HEK293 (cell line): ENCODE measurements at regions not wholly inside any gene's neighbourhood (a gene's known extent, or its start where the extent isn't known, plus 50 kb on each side); places are given as distances from the start of the nearest gene placed in this dataset.

Source experiments
- CTCF ChIA-PET: fragments of 350-600 bp; formaldehyde crosslinking; extraction: SDS; loops from one replicate; lab custom pipeline; 2021; ENCODE audit warnings: antibody characterized with exemption; lab: Yijun Ruan, JAX
- POLR2A ChIA-PET: fragments of 300-600 bp; formaldehyde crosslinking; extraction: SDS; loops from one replicate; lab custom pipeline; 2020; ENCODE audit warnings: antibody characterized with exemption, inconsistent platforms; lab: Yijun Ruan, JAX
- H3K27ac ChIP-seq: fragments of 200-500 bp; sonication (Bioruptor generic); 2 replicates; pipeline ENCODE4 v1.5.1; 2014; ENCODE audit warnings: low read depth, low read length, control low read depth, inconsistent platforms; ENCODE audit errors: extremely low read depth
- H3K36me3 ChIP-seq, 2 experiments: fragments of 200-500 bp in 1 of 2; sonication (Bioruptor generic) in 1 of 2; 1 replicate in 1 of 2; 2 replicates in 1 of 2; pipeline ENCODE4 v1.5.1; 2014 to 2017; ENCODE audit warnings: inconsistent platforms in 2 of 2, low read length in 2 of 2; ENCODE audit not compliant: control insufficient read depth in 2 of 2, insufficient read depth in 1 of 2
- H3K4me1 ChIP-seq: fragments of 200-500 bp; sonication (Bioruptor generic); 2 replicates; pipeline ENCODE4 v1.5.1; 2014; ENCODE audit warnings: mild to moderate bottlenecking, low read length, inconsistent platforms; ENCODE audit not compliant: control insufficient read depth, insufficient read depth
- H3K4me3 ChIP-seq: 2 replicates; pipeline ENCODE4 v1.5.1; 2011; ENCODE audit warnings: low read depth, mild to moderate bottlenecking, control low read depth, low read length, moderate library complexity
- H3K9me3 ChIP-seq: fragments of 200-500 bp; sonication (Bioruptor generic); 2 replicates; pipeline ENCODE4 v1.5.1; 2014; ENCODE audit warnings: low read depth, low read length, inconsistent platforms; ENCODE audit not compliant: control insufficient read depth, insufficient read depth
- OVOL3 ChIP-seq: fragments of 450-650 bp; formaldehyde crosslinking; IDR thresholded peaks from 2 replicates; pipeline ENCODE4 v1.5.1; 2016; ENCODE audit warnings: missing biosample characterization, missing genetic modification characterization
- REPIN1 ChIP-seq: fragments of 450-650 bp; formaldehyde crosslinking; IDR thresholded peaks from 2 replicates; pipeline ENCODE4 v1.5.1; 2017; ENCODE audit warnings: missing biosample characterization, missing genetic modification characterization, low read depth
- ZBTB6 ChIP-seq: fragments of 450-650 bp; formaldehyde crosslinking; IDR thresholded peaks from 2 replicates; pipeline ENCODE4 v1.5.1; 2017; ENCODE audit warnings: missing biosample characterization, missing genetic modification characterization
- ZBTB8A ChIP-seq: fragments of 450-650 bp; formaldehyde crosslinking; IDR thresholded peaks from 2 replicates; pipeline ENCODE4 v1.5.1; 2016; ENCODE audit warnings: missing biosample characterization, missing genetic modification characterization
- ZNF114 ChIP-seq: fragments of 450-650 bp; formaldehyde crosslinking; IDR thresholded peaks from 2 replicates; pipeline ENCODE4 v1.5.0; 2017; ENCODE audit warnings: missing biosample characterization, missing genetic modification characterization
- ZNF174 ChIP-seq: fragments of 450-650 bp; formaldehyde crosslinking; IDR thresholded peaks from 2 replicates; pipeline ENCODE4 v1.5.0; 2017; ENCODE audit warnings: missing biosample characterization, mild to moderate bottlenecking, missing genetic modification characterization
- ZNF19 ChIP-seq: fragments of 450-650 bp; formaldehyde crosslinking; IDR thresholded peaks from 2 replicates; pipeline ENCODE4; 2016; ENCODE audit warnings: missing biosample characterization, missing genetic modification characterization, low read depth
- ZNF202 ChIP-seq: fragments of 450-650 bp; formaldehyde crosslinking; IDR thresholded peaks from 2 replicates; pipeline ENCODE4 v1.5.1; 2016; ENCODE audit warnings: missing biosample characterization, missing genetic modification characterization, borderline replicate concordance
- ZNF239 ChIP-seq: fragments of 450-650 bp; formaldehyde crosslinking; IDR thresholded peaks from 2 replicates; pipeline ENCODE4 v1.5.1; 2016; ENCODE audit warnings: missing biosample characterization, missing genetic modification characterization
- ZNF266 ChIP-seq: fragments of 450-650 bp; formaldehyde crosslinking; IDR thresholded peaks from 2 replicates; pipeline ENCODE4 v1.5.1; 2016; ENCODE audit warnings: missing biosample characterization, missing genetic modification characterization, low read depth
- ZNF292 ChIP-seq: fragments of 450-650 bp; formaldehyde crosslinking; IDR thresholded peaks from 2 replicates; pipeline ENCODE4 v1.5.1; 2016; ENCODE audit warnings: low read depth, missing biosample characterization, missing genetic modification characterization, borderline replicate concordance
- ZNF433 ChIP-seq: fragments of 450-650 bp; formaldehyde crosslinking; IDR thresholded peaks from 2 replicates; pipeline ENCODE4 v1.5.1; 2016; ENCODE audit warnings: missing biosample characterization, missing genetic modification characterization, low read depth
- ZNF473 ChIP-seq: fragments of 450-650 bp; formaldehyde crosslinking; IDR thresholded peaks from 2 replicates; pipeline ENCODE4 v1.5.1; 2017; ENCODE audit warnings: missing biosample characterization, missing genetic modification characterization
- ZNF548 ChIP-seq: fragments of 450-650 bp; formaldehyde crosslinking; IDR thresholded peaks from 2 replicates; pipeline ENCODE4 v1.5.1; 2016; ENCODE audit warnings: missing biosample characterization, missing genetic modification characterization
- ZNF596 ChIP-seq: fragments of 450-650 bp; IDR thresholded peaks from 2 replicates; pipeline ENCODE4 v1.5.0; 2018; ENCODE audit warnings: missing biosample characterization, mild to moderate bottlenecking, missing genetic modification characterization, moderate library complexity
- ZNF639 ChIP-seq: fragments of 450-650 bp; formaldehyde crosslinking; IDR thresholded peaks from 2 replicates; pipeline ENCODE4 v1.5.1; 2016; ENCODE audit warnings: missing biosample characterization, missing genetic modification characterization
- ZSCAN30 ChIP-seq: fragments of 450-650 bp; IDR thresholded peaks from 2 replicates; pipeline ENCODE4 v1.5.1; 2018; ENCODE audit warnings: missing biosample characterization, mild to moderate bottlenecking, missing genetic modification characterization, moderate library complexity
- ZXDB ChIP-seq: fragments of 450-650 bp; formaldehyde crosslinking; IDR thresholded peaks from 2 replicates; pipeline ENCODE4 v1.5.1; 2016; ENCODE audit warnings: missing biosample characterization, missing genetic modification characterization
- TF ChIP-seq, protein P1 (sequence below): fragments of 450-650 bp; formaldehyde crosslinking; IDR thresholded peaks from 2 replicates; pipeline ENCODE4 v1.5.1; 2017; ENCODE audit warnings: missing biosample characterization, missing genetic modification characterization
- TF ChIP-seq, protein P2 (sequence below): fragments of 450-650 bp; formaldehyde crosslinking; IDR thresholded peaks from 2 replicates; pipeline ENCODE4 v1.5.1; 2016; ENCODE audit warnings: missing biosample characterization, missing genetic modification characterization

DNA sequence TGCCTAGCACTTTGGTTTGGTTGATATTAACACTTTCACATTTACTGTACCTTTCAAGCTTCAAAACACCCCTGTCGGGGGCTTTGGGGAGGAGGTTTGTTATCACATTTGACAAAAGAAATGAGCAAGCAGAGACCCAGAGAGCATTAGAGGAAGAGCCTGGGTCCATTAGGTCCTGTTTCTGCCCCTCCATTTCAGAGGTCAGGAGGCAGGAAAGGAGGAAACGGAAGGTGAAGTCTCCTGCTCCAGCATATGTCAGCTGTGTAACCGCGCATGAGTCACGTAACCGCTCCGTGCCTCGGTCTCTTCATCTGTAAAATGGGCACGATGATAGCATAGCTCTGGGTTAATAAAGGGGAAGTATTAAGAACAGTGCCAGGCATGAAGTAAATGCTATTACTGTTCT lies 201.9 kb upstream of the BCOR start:
- no peak overlapping the region for H3K4me3 ChIP-seq
- no peak for TF ChIP-seq ZNF292
- no peak for TF ChIP-seq ZXDB (tag by site-specific recombination)
- TF ChIP-seq ZNF433 (tag by site-specific recombination), result no peak
- TF ChIP-seq ZNF266, result no peak
- TF ChIP-seq ZNF239 (tag by site-specific recombination), result no peak
- no peak for TF ChIP-seq ZNF114 (tag by site-specific recombination)
- no peak for TF ChIP-seq REPIN1 (tag by site-specific recombination)
- no peak for TF ChIP-seq ZBTB8A (tag by site-specific recombination)
- no peak for TF ChIP-seq ZSCAN30 (tag by site-specific recombination)
- TF ChIP-seq ZNF639 (tag by site-specific recombination), result no peak
- no peak for TF ChIP-seq ZNF202
- no peak for TF ChIP-seq ZNF174 (tag by site-specific recombination)
- no peak for TF ChIP-seq ZBTB6 (tag by site-specific recombination)
- no peak for TF ChIP-seq ZNF19
- no peak for TF ChIP-seq OVOL3 (tag by site-specific recombination)
- TF ChIP-seq, protein P1, sequence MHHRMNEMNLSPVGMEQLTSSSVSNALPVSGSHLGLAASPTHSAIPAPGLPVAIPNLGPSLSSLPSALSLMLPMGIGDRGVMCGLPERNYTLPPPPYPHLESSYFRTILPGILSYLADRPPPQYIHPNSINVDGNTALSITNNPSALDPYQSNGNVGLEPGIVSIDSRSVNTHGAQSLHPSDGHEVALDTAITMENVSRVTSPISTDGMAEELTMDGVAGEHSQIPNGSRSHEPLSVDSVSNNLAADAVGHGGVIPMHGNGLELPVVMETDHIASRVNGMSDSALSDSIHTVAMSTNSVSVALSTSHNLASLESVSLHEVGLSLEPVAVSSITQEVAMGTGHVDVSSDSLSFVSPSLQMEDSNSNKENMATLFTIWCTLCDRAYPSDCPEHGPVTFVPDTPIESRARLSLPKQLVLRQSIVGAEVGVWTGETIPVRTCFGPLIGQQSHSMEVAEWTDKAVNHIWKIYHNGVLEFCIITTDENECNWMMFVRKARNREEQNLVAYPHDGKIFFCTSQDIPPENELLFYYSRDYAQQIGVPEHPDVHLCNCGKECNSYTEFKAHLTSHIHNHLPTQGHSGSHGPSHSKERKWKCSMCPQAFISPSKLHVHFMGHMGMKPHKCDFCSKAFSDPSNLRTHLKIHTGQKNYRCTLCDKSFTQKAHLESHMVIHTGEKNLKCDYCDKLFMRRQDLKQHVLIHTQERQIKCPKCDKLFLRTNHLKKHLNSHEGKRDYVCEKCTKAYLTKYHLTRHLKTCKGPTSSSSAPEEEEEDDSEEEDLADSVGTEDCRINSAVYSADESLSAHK (tag by site-specific recombination), result no peak
- TF ChIP-seq, protein P2, sequence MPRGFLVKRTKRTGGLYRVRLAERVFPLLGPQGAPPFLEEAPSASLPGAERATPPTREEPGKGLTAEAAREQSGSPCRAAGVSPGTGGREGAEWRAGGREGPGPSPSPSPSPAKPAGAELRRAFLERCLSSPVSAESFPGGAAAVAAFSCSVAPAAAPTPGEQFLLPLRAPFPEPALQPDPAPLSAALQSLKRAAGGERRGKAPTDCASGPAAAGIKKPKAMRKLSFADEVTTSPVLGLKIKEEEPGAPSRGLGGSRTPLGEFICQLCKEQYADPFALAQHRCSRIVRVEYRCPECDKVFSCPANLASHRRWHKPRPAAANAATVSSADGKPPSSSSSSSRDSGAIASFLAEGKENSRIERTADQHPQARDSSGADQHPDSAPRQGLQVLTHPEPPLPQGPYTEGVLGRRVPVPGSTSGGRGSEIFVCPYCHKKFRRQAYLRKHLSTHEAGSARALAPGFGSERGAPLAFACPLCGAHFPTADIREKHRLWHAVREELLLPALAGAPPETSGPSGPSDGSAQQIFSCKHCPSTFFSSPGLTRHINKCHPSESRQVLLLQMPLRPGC (tag by site-specific recombination), result no peak
- TF ChIP-seq ZNF596 (tag by site-specific recombination), result no peak
- TF ChIP-seq, all 188 proteins: peak for 0
- no peaks in the 10 kb centered on the region for H3K36me3 ChIP-seq
- H3K27ac ChIP-seq, result no peak overlapping the region
- ChIA-PET POLR2A (no interaction called here), CTCF (interaction anchor here (0.6 to 0.8 kb wide), 3 partner anchors 14 to 450 kb away, joined by 3 read pairs; no protein-coding TSS in a partner anchor)
- H3K9me3 ChIP-seq, result no peaks in the 10 kb centered on the region
- no peaks in the 10 kb centered on the region for H3K4me1 ChIP-seq

DNA sequence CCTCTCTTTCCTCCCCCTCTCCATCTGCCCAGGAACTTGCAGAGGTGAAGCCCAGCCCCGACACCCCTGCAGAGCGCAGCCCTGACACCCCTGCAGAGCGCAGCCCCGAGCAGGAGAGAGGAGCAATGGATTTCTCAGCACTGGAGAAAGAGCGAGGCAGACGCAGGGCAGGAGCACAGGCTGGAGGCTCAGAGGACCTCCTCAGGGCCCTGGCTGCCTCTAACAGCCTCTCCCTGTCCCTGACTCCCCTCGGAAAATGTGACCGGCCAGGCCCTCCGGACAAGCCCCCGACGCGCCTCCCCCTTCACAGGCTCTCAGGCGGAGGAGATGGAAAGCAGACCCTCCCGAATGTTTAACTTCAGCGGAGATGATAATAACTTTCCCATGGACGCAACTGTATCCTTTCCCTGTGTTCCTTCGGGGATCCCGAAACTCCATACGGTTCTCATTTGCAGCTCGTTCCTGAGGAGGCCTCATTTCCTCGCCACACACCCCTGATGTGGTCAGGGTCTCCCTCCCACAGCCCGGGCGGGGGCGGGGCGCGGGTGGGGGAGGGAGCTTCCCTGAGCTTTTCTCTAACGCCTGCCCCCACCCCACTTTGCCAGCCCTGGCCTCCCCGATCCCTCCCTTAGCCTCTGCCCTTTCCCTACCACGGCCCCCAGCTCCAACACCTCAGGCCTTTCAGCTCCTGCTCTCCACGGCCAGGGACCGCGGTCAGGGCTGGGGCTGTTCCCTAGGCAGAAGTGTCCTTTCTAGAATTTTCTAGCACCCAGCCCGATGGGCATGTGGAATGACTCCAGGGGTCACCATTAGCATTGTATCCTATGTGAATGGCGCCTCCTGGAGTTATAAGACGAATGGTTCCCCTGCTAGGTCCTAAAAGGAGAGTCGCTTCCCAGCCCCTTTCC lies 201.1 kb upstream of the BCOR start:
- no peak overlapping the region for H3K4me3 ChIP-seq
- H3K27ac ChIP-seq, result no peak overlapping the region
- CTCF ChIA-PET, result interaction anchor here (0.6 to 0.8 kb wide), 4 partner anchors 14 to 451 kb away, joined by 3 read pairs; no protein-coding TSS in a partner anchor
- TF ChIP-seq ZNF473 (tag by site-specific recombination), result no peak
- no peak for TF ChIP-seq ZNF548 (tag by site-specific recombination)
- TF ChIP-seq, protein P1 (tag by site-specific recombination), result no peak
- TF ChIP-seq, all 188 proteins: peak for 0
- H3K4me1 ChIP-seq, result no peaks in the 10 kb centered on the region
- POLR2A ChIA-PET, result no interaction called here
- no peaks in the 10 kb centered on the region for H3K9me3 ChIP-seq
- no peaks in the 10 kb centered on the region for H3K36me3 ChIP-seq
